ENCODE measurements at regions not wholly inside any gene's neighbourhood (a gene's known extent, or its start where the extent isn't known, plus 50 kb on each side); places are given as distances from the start of the nearest gene placed in this dataset.
A peak's percentile ranks its signal among the peaks of the same experiment; 100 is the strongest.

DNA sequence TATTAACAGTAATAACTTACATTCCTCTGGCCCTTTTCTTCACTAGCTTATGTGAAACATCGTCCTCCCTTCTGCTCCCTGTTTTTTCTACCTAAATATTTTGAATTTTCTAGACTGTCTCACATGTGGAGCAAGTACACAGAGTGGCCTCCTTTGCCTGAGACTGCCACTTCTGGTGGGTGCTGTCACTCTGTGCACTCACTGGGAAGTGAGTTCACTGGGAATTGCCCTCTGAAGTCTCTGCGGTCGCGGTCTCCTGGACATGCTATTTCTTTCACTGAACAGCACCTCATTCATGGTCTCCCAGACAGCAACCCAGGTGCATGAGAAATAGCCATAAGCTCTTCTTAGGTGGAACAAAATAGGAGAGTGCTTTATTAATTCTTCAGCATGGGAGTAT is 1179.7 kb upstream of the ADGRL3 start:
- 32% methylated on average over 3 of the region's 4 CpGs for WGBS
- Histone ChIP-seq H3K4me1 (no peaks in the 10 kb centered on the region), H3K27ac (no peak overlapping the region), H3K4me3 (no peak overlapping the region), H3K36me3 (no peaks in the 10 kb centered on the region), H3K9me3 (no peaks in the 10 kb centered on the region), H3K27me3 (no peaks in the 10 kb centered on the region)
- no peak for DNase-seq (ENCODE audit: low spot score in 2 of 2)
- no peak for TF ChIP-seq EP300 (IDR thresholded peaks at IDR 0.05)
- no peak for TF ChIP-seq POLR2A (IDR thresholded peaks at IDR 0.05)
- TF ChIP-seq POLR2AphosphoS5 (IDR thresholded peaks at IDR 0.05): no peak
- no peak for TF ChIP-seq CTCF (IDR thresholded peaks at IDR 0.05)

DNA sequence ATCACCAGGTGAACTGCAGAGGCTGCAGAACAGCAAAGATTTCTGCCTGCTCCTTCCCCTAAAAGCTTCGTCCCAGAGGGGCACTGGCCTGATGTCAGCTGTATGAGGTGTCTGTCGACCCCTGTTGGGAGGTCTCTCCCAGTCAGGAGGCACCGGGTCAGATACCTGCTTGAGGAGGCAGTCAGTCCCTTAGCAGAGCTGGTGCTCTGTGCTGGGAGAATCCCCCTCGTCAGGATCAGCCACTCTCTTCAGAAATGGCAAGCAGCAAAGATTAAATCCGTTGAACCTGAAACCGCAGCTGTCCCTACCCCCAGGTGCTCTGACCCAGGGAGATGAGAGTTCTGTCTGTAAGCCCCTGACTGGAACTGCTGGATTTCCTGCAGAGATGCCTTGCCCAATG is 1166.3 kb upstream of the ADGRL3 start:
- no peak overlapping the region for H3K27ac ChIP-seq
- H3K27me3 ChIP-seq: no peaks in the 10 kb centered on the region
- DNase-seq (ENCODE audit: low spot score in 2 of 2): no peak
- no peaks in the 10 kb centered on the region for H3K9me3 ChIP-seq
- H3K36me3 ChIP-seq: no peaks in the 10 kb centered on the region
- H3K4me1 ChIP-seq: no peaks in the 10 kb centered on the region
- TF ChIP-seq POLR2A (IDR thresholded peaks at IDR 0.05) (no peak), EP300 (IDR thresholded peaks at IDR 0.05) (no peak), POLR2AphosphoS5 (IDR thresholded peaks at IDR 0.05) (no peak), CTCF (IDR thresholded peaks at IDR 0.05) (no peak)
- H3K4me3 ChIP-seq: no peak overlapping the region
- WGBS: 85% methylated on average over 3 of the region's 6 CpGs

DNA sequence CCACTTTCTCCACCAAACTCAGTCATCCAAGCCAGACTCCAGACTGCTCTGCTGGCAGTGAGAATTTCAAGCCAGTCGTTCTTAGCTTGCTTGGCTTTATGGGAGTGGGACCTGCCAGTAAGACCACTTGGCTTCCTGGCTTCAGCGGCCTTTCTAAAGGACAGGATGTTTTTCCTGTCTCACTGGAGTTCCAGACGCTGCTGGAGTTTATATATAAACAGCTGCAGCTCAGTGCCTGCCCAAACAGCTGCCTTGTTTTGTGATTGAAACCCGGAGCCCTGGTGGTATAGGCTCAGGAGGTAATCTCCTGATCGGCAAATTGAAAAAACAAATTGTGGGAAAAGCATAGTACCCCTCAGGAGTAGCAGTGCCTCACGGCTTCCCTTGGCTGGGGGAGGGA is 1165.8 kb upstream of the ADGRL3 start:
- TF ChIP-seq CTCF (IDR thresholded peaks at IDR 0.05) (no peak), POLR2A (IDR thresholded peaks at IDR 0.05) (no peak), EP300 (IDR thresholded peaks at IDR 0.05) (no peak), POLR2AphosphoS5 (IDR thresholded peaks at IDR 0.05) (no peak)
- H3K9me3 ChIP-seq: no peaks in the 10 kb centered on the region
- DNase-seq (ENCODE audit: low spot score in 2 of 2): no peak
- WGBS: 48% methylated on average over 6 of the region's 6 CpGs
- no peak overlapping the region for H3K4me3 ChIP-seq
- no peak overlapping the region for H3K27ac ChIP-seq
- no peaks in the 10 kb centered on the region for H3K27me3 ChIP-seq
- no peaks in the 10 kb centered on the region for H3K4me1 ChIP-seq
- H3K36me3 ChIP-seq: no peaks in the 10 kb centered on the region

GRCh38 chr4:60039908-60040307 is 1160.2 kb upstream of the ADGRL3 start:
- Histone ChIP-seq H3K4me3 (no peak overlapping the region), H3K4me1 (no peaks in the 10 kb centered on the region), H3K27me3 (no peaks in the 10 kb centered on the region), H3K9me3 (no peaks in the 10 kb centered on the region), H3K36me3 (no peaks in the 10 kb centered on the region), H3K27ac (no peak overlapping the region)
- no peak for DNase-seq (ENCODE audit: low spot score in 2 of 2)
- 36% methylated on average over 2 of the region's 2 CpGs for WGBS
- no peak for TF ChIP-seq POLR2AphosphoS5 (IDR thresholded peaks at IDR 0.05)

DNA sequence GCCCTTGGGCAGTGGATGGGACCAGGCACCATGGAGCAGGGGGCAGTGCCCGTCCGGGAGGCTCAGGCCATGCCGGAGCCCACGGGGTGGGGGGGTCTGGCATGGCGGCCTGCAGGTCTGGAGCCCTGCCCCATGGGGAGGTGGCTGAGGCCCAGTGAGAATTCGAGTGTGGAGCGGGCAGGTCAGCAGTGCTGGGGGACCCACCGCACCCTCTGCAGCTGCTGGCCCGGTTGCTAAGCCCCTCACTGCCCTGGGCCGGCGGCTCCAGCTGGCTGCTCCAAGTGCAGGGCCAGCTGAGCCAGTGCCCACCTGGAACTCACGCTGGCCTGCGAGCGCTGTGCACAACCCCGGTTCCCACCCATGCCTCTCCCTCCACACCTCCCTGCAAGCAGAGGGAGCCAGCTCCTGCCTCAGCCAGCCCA is 1157.9 kb upstream of the ADGRL3 start:
- no peaks in the 10 kb centered on the region for H3K27me3 ChIP-seq
- TF ChIP-seq CTCF (IDR thresholded peaks at IDR 0.05): no peak
- TF ChIP-seq EP300 (IDR thresholded peaks at IDR 0.05): no peak
- TF ChIP-seq POLR2AphosphoS5 (IDR thresholded peaks at IDR 0.05): no peak
- TF ChIP-seq POLR2A (IDR thresholded peaks at IDR 0.05): no peak
- H3K27ac ChIP-seq: no peak overlapping the region
- no peaks in the 10 kb centered on the region for H3K9me3 ChIP-seq
- H3K4me3 ChIP-seq: no peak overlapping the region
- no peaks in the 10 kb centered on the region for H3K36me3 ChIP-seq
- peak in 1 of 2 donors; percentile 41 for DNase-seq (ENCODE audit: low spot score in 2 of 2)
- WGBS: 94% methylated on average over 10 of the region's 15 CpGs
- H3K4me1 ChIP-seq: no peaks in the 10 kb centered on the region

DNA sequence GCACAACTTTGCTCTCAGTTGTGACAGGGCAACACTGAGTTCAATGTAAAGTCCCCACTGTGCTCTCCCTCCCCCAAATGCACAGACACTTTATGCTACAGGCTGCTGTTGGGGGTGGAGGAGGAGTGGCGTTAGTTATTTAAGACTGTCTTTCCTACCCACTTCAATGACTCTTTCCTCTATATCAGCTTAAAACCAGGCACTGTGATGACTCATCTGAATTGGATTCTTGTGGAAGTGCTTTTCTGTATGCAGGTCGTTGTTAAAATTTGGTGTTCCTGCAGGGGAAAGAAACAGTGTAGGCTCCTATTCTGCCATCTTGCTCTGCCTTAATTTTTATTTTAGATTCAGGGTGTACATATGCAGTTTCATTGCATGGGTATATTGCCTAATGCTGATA is 1157.2 kb upstream of the ADGRL3 start:
- 61% methylated on average over 2 of the region's 2 CpGs for WGBS
- Histone ChIP-seq H3K27me3 (no peaks in the 10 kb centered on the region), H3K4me1 (no peaks in the 10 kb centered on the region), H3K27ac (no peak overlapping the region), H3K36me3 (no peaks in the 10 kb centered on the region), H3K4me3 (no peak overlapping the region), H3K9me3 (no peaks in the 10 kb centered on the region)
- TF ChIP-seq EP300 (IDR thresholded peaks at IDR 0.05): no peak
- TF ChIP-seq POLR2A (IDR thresholded peaks at IDR 0.05): no peak
- TF ChIP-seq CTCF (IDR thresholded peaks at IDR 0.05): no peak
- TF ChIP-seq POLR2AphosphoS5 (IDR thresholded peaks at IDR 0.05): no peak
- DNase-seq (ENCODE audit: low spot score in 2 of 2): no peak
